Kidney epithelial cell (primary cell): ENCODE measurements at regions not wholly inside any gene's neighbourhood (a gene's known extent, or its start where the extent isn't known, plus 50 kb on each side); places are given as distances from the start of the nearest gene placed in this dataset.

Source experiments
- DNase-seq: peaks from one replicate; pipeline ENCODE4 v3.0.0-alpha.2; 2010; ENCODE audit warnings: low read depth
- H3K27me3 ChIP-seq: 2 replicates; pipeline ENCODE4 v1.6.0; 2011; ENCODE audit warnings: low read length; ENCODE audit not compliant: control insufficient read depth, insufficient read depth
- H3K36me3 ChIP-seq: 2 replicates; pipeline ENCODE4 v1.5.1; 2011; ENCODE audit warnings: low read length; ENCODE audit not compliant: control insufficient read depth, insufficient read depth
- H3K4me3 ChIP-seq: 2 replicates; pipeline ENCODE4 v1.5.1; 2011; ENCODE audit warnings: low read depth, mild to moderate bottlenecking, control low read depth, low read length
- CTCF ChIP-seq: IDR thresholded peaks from 2 replicates; pipeline ENCODE4 v1.5.1; 2011; ENCODE audit warnings: mild to moderate bottlenecking, moderate library complexity, low read length, control low read depth, inconsistent platforms; ENCODE audit not compliant: insufficient read depth, poor library complexity, severe bottlenecking

GRCh38 chr20:63062188-63063140, 55.7 kb upstream of the BHLHE23 start:
- Histone ChIP-seq H3K27me3 (peaks cover 6% of the 10 kb centered on the region), H3K36me3 (no peaks in the 10 kb centered on the region), H3K4me3 (no peak overlapping the region)
- DNase-seq: no peak
- no peak for TF ChIP-seq CTCF

GRCh38 chr20:63061771-63062100, 55.0 kb upstream of the BHLHE23 start:
- no peak for TF ChIP-seq CTCF
- Histone ChIP-seq H3K27me3 (peaks cover 7% of the 10 kb centered on the region), H3K36me3 (no peaks in the 10 kb centered on the region), H3K4me3 (no peak overlapping the region)
- no peak for DNase-seq

- Histone ChIP-seq H3K36me3 (no peaks in the 10 kb centered on the region), H3K27me3 (peaks cover 11% of the 10 kb centered on the region), H3K4me3 (no peak overlapping the region)
- no peak for TF ChIP-seq CTCF
- DNase-seq: no peak
Measured at GRCh38 chr20:63061051-63061770, 54.4 kb upstream of the BHLHE23 start.

GRCh38 chr20:63060057-63060991, 53.6 kb upstream of the BHLHE23 start:
- Histone ChIP-seq H3K4me3 (no peak overlapping the region), H3K36me3 (no peaks in the 10 kb centered on the region), H3K27me3 (peaks cover 15% of the 10 kb centered on the region)
- no peak for TF ChIP-seq CTCF
- no peak for DNase-seq

GRCh38 chr20:63059684-63060056, 52.9 kb upstream of the BHLHE23 start:
- TF ChIP-seq CTCF: no peak
- no peak for DNase-seq
- no peak overlapping the region for H3K4me3 ChIP-seq
- H3K36me3 ChIP-seq: no peaks in the 10 kb centered on the region
- peaks cover 15% of the 10 kb centered on the region for H3K27me3 ChIP-seq
